ENCODE measurements at regions not wholly inside any gene's neighbourhood (a gene's known extent, or its start where the extent isn't known, plus 50 kb on each side); places are given as distances from the start of the nearest gene placed in this dataset.

DNA sequence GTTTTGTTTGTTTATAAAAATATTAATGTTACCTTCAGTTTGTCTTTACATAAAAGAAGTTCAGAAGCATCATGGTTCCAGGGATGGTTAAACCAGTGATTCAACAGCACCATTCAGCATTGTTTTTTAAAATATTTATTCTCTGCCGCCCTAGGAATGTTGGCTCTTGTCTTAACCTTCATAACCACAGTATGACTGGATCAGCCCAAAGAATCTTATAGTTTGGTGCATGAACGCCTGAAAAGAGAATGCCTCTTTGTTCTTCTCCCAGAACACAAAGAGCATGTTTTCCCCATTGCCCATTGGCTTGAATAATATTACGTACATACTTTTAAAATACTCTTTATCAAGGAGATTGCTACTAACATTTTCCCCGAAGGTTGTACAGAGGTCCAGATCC is 413.4 kb downstream of the ANXA1 start:
- TF ChIP-seq FOXP2 (optimal IDR thresholded peaks at IDR 0.05; ENCODE audit: control extremely low read depth, extremely low read length, insufficient read depth) (no peak), POLR2AphosphoS5 (IDR thresholded peaks at IDR 0.05; ENCODE audit: borderline replicate concordance, low read depth, low read length) (no peak), EZH2 (IDR thresholded peaks at IDR 0.05) (no peak)
